ENCODE measurements at regions not wholly inside any gene's neighbourhood (a gene's known extent, or its start where the extent isn't known, plus 50 kb on each side); places are given as distances from the start of the nearest gene placed in this dataset.
"Not testable (repeated sequence)": the region's sequence is repeated elsewhere in the genome, so short reads cannot be mapped to it uniquely, and the experiment has no call there.

- TF ChIP-seq EP300 (IDR thresholded peaks at IDR 0.05; ENCODE audit: borderline replicate concordance in 1 of 2, low read depth in 2 of 2, low read length in 2 of 2); SIN3A (conservative IDR thresholded peaks at IDR 0.05 in 1 of 2, IDR thresholded peaks at IDR 0.05 in 1 of 2; ENCODE audit: low read depth in 1 of 2, low read length in 2 of 2); CTCF (IDR thresholded peaks at IDR 0.05; ENCODE audit: control extremely low read depth in 1 of 3, insufficient read depth in 1 of 3, low read depth in 1 of 3, low read length in 3 of 3); ATF3 (IDR thresholded peaks at IDR 0.05; ENCODE audit: insufficient read depth, low read depth, low read length); NRF1 (IDR thresholded peaks at IDR 0.05; ENCODE audit: low read depth, low read length): not testable (repeated sequence)
Measured at GRCh38 chr21:7943534-7943933, 2577.8 kb upstream of the TPTE start.

Data from H1 (cell line).